ENCODE measurements at regions not wholly inside any gene's neighbourhood (a gene's known extent, or its start where the extent isn't known, plus 50 kb on each side); places are given as distances from the start of the nearest gene placed in this dataset.

- Histone ChIP-seq H3K36me3 (ENCODE audit: control insufficient read depth in 2 of 4, insufficient read depth in 4 of 4, low read length in 3 of 4) (no peaks in the 10 kb centered on the region), H4K91ac (replicated peaks; ENCODE audit: insufficient read length, low read length) (no peak overlapping the region), H2AK5ac (ENCODE audit: low read depth, low read length) (no peak overlapping the region), H3K14ac (ENCODE audit: insufficient read length) (no peak overlapping the region), H4K20me1 (replicated peaks in 1 of 2; ENCODE audit: control insufficient read depth in 1 of 2, insufficient read depth in 2 of 2, low read length in 2 of 2) (no peaks in the 10 kb centered on the region), H2BK15ac (ENCODE audit: low read length) (no peak overlapping the region), H3K4me2 (ENCODE audit: insufficient read depth in 1 of 2, low read depth in 2 of 2, low read length in 2 of 2) (no peak overlapping the region), H2BK5ac (ENCODE audit: low read depth, low read length) (no peak overlapping the region), H3K27me3 (replicated peaks in 1 of 4; ENCODE audit: control insufficient read depth in 3 of 4, extremely low read depth in 1 of 4, insufficient read depth in 3 of 4, low read length in 3 of 4) (no peaks in the 10 kb centered on the region), H3K23ac (ENCODE audit: insufficient read length) (no peak overlapping the region), H3K79me1 (ENCODE audit: low read depth, low read length) (no peaks in the 10 kb centered on the region), H3K18ac (ENCODE audit: extremely low read depth, low read length) (no peak overlapping the region), H2AFZ (ENCODE audit: low read length) (no peak overlapping the region), H3K79me2 (ENCODE audit: control insufficient read depth in 1 of 2, insufficient read depth in 2 of 2, low read length in 2 of 2) (no peaks in the 10 kb centered on the region), H2BK120ac (replicated peaks; ENCODE audit: low read depth, low read length) (no peak overlapping the region), H3K4me1 (replicated peaks in 1 of 4; ENCODE audit: control insufficient read depth in 3 of 4, insufficient read depth in 4 of 4, low read length in 3 of 4) (no peaks in the 10 kb centered on the region), H3K9ac (replicated peaks in 1 of 4; ENCODE audit: extremely low read depth in 1 of 4, low read depth in 3 of 4, low read length in 3 of 4) (no peak overlapping the region), H2BK12ac (ENCODE audit: low read depth, low read length) (no peak overlapping the region), H3K4me3 (ENCODE audit: extremely low read depth in 1 of 4, insufficient read depth in 2 of 4, low read depth in 3 of 4, low read length in 4 of 4) (no peak overlapping the region), H3K56ac (replicated peaks; ENCODE audit: insufficient read length, low read depth, low read length) (no peak overlapping the region), H3K23me2 (ENCODE audit: low read depth, low read length) (no peaks in the 10 kb centered on the region), H3K27ac (ENCODE audit: low read depth, low read length) (no peak overlapping the region), H2BK20ac (ENCODE audit: low read length) (no peak overlapping the region), H3K4ac (replicated peaks; ENCODE audit: insufficient read length, low read depth, low read length) (no peak overlapping the region), H4K8ac (ENCODE audit: extremely low read depth, insufficient read depth, low read length) (no peak overlapping the region), H3K9me3 (ENCODE audit: insufficient read depth in 2 of 2, low read depth in 1 of 2, low read length in 1 of 2) (no peaks in the 10 kb centered on the region), H4K5ac (ENCODE audit: insufficient read length, low read depth, low read length) (no peak overlapping the region)
- DNase-seq (ENCODE audit: low read depth in 1 of 2, low spot score in 2 of 2) (no peak), FAIRE-seq (no peak)
- CTCF ChIA-PET (ENCODE audit: partially characterized antibody) = interaction anchor here (0.6 to 3.9 kb wide), 18 partner anchors 8 to 653 kb away, joined by 3 to 26 read pairs (median 4); no protein-coding TSS in a partner anchor
- WGBS, 2 experiments (ENCODE audit: extremely low coverage in 1 of 2, insufficient coverage in 1 of 2, insufficient read length in 1 of 2, insufficient replicate concordance in 2 of 2, low coverage in 1 of 2, low lambda C conversion rate in 2 of 2, missing lambda C conversion rate in 1 of 2) = 88% methylated on average over 7 of the region's 7 CpGs; no CpG with 5 or more reads in 1 of the 2 experiments
- POLR2A ChIA-PET (ENCODE audit: partially characterized antibody) = interaction anchor here (1.5 kb wide), 1 partner anchor 8 kb away, joined by 3 read pairs; no protein-coding TSS in a partner anchor
- TF ChIP-seq BCL11A (IDR thresholded peaks at IDR 0.05; ENCODE audit: low read depth in 2 of 2, low read length in 2 of 2) (no peak), CTBP2 (IDR thresholded peaks at IDR 0.05; ENCODE audit: borderline replicate concordance, insufficient read depth, insufficient read length, low read length) (no peak), SIRT6 (IDR thresholded peaks at IDR 0.05; ENCODE audit: low read length) (no peak), BRCA1 (IDR thresholded peaks at IDR 0.05; ENCODE audit: low read depth, low read length) (no peak), SP1 (IDR thresholded peaks at IDR 0.05; ENCODE audit: low read depth, low read length) (no peak), TAF1 (IDR thresholded peaks at IDR 0.05; ENCODE audit: low read depth, low read length) (no peak), PHF8 (conservative IDR thresholded peaks at IDR 0.05; ENCODE audit: low read depth, low read length) (no peak), SRF (IDR thresholded peaks at IDR 0.05; ENCODE audit: low read depth, low read length) (no peak), EP300 (IDR thresholded peaks at IDR 0.05; ENCODE audit: borderline replicate concordance in 1 of 2, low read depth in 2 of 2, low read length in 2 of 2) (no peak), KDM4A (IDR thresholded peaks at IDR 0.05; ENCODE audit: low read depth, low read length, severe bottlenecking) (no peak), KDM1A (IDR thresholded peaks at IDR 0.05; ENCODE audit: borderline replicate concordance, low read length) (no peak), JUN (IDR thresholded peaks at IDR 0.05; ENCODE audit: low read depth, low read length) (no peak)
Observed at GRCh38 chr10:98330987-98331386, 63.0 kb upstream of the LOXL4 start.

All from H1 (cell line).